Activated naive CD4-positive, alpha-beta T cell treated with anti-CD3 and anti-CD28 coated beads, Interleukin-2, amount 50 U/mL, for 72 hours (primary cell): ENCODE measurements at regions not wholly inside any gene's neighbourhood (a gene's known extent, or its start where the extent isn't known, plus 50 kb on each side); places are given as distances from the start of the nearest gene placed in this dataset.

ENCODE experiments used
- ATAC-seq, 2 donors: fragments of 150-1000 bp; cut with Tn5 transposase; 2 replicates each; pipeline ENCODE4 v1.10.0; 2021; ENCODE audit warnings: mild to moderate bottlenecking in 2 of 2, moderate library complexity in 2 of 2
- DNase-seq, 2 donors: peaks; one replicate each; pipeline ENCODE4 v3.0.0; 2021 to 2022; ENCODE audit warnings: low spot score in 2 of 2
- H3K27ac Mint-ChIP-seq, 2 donors: one replicate each; pipeline ENCODE4 v1.8.0; 2022; ENCODE audit warnings: mild to moderate bottlenecking in 2 of 2, mixed read lengths in 2 of 2
- H3K36me3 Mint-ChIP-seq, 2 donors: one replicate each; pipeline ENCODE4 v1.8.0; 2022; ENCODE audit warnings: mixed read lengths in 2 of 2
- H3K9me3 Mint-ChIP-seq, 2 donors: one replicate each; pipeline ENCODE4 v1.8.0; 2022; ENCODE audit warnings: mixed read lengths in 2 of 2

DNA sequence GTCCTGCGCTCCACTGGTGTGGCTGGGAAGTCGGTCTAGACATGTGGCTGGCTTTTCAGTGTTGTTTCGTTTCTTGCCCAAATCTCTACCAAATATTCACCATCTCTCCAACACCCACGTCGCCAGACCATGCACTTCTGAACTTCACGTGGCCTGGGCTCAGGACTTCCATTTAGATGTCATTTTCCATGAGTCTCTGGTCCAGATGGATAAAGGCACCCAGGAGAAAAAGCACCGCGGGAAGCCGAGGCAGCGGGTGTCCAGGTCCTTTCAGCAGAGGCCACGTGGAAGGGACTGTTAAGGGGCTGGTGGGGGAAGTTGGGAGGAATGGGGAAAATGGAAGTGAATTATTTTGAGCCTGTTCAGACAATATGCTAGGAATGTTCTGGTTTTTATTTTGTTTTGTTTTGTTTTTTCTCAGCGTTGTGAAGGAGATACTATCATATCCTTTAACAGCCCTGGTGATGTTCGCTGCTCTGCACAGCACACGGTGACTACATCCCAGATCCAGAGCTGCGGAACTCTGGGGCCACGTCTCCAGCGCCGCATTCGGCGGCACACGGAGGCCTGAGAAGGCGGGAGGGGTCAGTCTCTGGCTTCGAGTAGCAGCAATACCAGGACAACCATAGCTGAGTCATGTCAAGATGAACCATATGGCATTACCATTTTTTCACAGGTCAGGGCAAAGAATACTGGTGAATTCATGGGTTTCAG lies 230.3 kb downstream of the THBS2 start:
- Mint-ChIP-seq H3K9me3 (no peaks in the 10 kb centered on the region), H3K36me3 (no peaks in the 10 kb centered on the region), H3K27ac (no peak overlapping the region)
- no peak for DNase-seq
- no peak for ATAC-seq

GRCh38 chr6:169022079-169022478 lies 231.6 kb downstream of the THBS2 start:
- peaks cover 0 to 10% of the 10 kb centered on the region in 2 donors for H3K36me3 Mint-ChIP-seq
- no peak for ATAC-seq
- H3K9me3 Mint-ChIP-seq, result peaks cover 0 to 4% of the 10 kb centered on the region in 2 donors
- H3K27ac Mint-ChIP-seq, result no peak overlapping the region
- no peak for DNase-seq

DNA sequence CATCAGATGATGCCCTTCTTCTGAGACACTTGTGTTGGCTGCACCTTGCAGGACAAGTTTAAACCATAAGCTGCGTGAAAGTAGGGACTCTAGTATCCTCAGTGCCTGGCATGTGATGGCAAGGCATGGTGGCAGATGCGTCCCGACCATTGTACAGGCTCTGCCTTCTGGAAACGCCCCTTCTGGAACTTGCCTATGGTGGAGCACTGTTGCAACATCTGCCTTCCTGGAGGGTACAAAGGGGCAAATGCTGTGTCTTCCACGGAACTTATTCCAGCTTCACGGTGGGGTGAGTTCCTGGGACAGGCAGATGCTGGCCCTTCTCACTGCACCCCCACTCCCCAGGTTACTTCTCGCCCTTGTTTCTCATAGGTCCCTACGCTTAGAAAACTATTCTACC lies 232.8 kb downstream of the THBS2 start:
- DNase-seq (no peak), ATAC-seq (no peak)
- peaks cover 0 to 18% of the 10 kb centered on the region in 2 donors for H3K36me3 Mint-ChIP-seq
- H3K27ac Mint-ChIP-seq, result no peak overlapping the region
- H3K9me3 Mint-ChIP-seq, result peaks cover 0 to 14% of the 10 kb centered on the region in 2 donors

GRCh38 chr6:169019727-169020491 lies 233.7 kb downstream of the THBS2 start:
- no peak for DNase-seq
- ATAC-seq, result no peak
- Mint-ChIP-seq H3K36me3 (peaks cover 0 to 23% of the 10 kb centered on the region in 2 donors), H3K9me3 (peaks cover 0 to 14% of the 10 kb centered on the region in 2 donors), H3K27ac (no peak overlapping the region)

DNA sequence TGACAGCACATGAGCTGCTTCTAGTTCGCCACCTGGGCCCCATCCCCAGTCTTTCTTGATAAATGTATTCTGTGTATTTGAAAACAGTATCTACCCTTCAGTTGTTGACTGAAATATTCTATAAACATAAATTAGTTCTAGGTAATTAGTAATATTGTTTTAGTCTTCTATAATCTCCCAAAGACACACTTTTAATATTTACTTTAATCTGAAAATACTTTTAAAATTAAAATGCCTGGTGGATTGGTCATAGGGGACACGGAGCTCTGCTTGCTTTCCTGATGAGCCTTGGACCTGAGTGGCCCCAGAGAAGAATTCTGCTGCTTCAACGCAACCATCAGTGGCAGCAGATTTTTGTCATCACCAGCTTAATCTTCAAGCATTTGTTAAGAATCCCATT lies 234.5 kb downstream of the THBS2 start:
- Mint-ChIP-seq H3K36me3 (peaks cover 0 to 24% of the 10 kb centered on the region in 2 donors), H3K9me3 (peaks cover 0 to 14% of the 10 kb centered on the region in 2 donors), H3K27ac (no peak overlapping the region)
- ATAC-seq (no peak), DNase-seq (no peak)

- Mint-ChIP-seq H3K36me3 (peaks cover 0 to 24% of the 10 kb centered on the region in 2 donors), H3K27ac (no peak overlapping the region), H3K9me3 (peaks cover 0 to 22% of the 10 kb centered on the region in 2 donors)
- ATAC-seq, result no peak
- no peak for DNase-seq
Measured at GRCh38 chr6:169016758-169017157, 236.9 kb downstream of the THBS2 start.

DNA sequence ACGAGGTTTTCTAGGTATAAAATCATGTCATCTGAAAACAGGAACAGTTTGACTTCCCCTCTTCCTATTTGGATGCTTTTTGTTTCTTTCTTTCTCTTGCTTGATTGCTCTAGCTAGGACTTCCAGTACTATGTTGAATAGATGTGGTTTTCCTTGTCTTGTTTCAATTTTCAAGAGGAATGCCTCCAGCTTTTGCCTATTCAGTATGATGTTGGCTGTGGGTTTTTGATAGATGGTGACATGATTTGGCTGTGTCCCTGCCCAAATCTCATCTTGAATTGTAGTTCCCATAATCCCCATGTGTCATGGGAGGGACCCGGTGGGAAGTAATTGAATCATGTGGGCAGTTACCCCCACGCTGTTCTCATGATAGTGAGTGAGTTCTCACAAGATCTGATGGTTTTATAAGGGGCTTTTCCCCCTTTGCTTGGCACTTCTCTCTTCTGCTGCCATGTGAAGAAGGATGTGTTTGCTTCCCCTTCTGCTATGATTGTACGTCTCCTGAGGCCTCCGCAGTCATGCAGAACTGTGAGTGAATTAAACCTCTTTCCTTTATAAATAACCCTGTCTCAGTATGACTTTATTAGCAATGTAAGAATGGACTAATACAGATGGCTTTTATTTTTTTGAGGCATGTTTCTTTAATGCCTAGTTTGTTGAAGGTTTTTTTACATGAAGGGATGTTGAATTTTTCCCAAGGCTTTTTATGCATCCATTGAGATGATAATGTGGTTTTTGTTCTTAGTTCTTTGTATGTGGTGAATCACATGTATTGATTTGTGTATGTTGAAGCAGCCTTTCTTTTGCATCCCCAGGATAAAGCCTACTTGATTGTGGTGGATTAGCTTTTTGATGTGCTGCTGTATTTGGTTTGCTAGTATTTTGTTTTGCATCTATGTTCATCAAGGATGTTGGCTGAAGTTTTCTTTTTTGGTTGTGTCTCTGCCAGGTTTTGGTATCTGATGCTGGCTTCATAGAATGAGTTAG lies 239.1 kb downstream of the THBS2 start:
- Mint-ChIP-seq H3K9me3 (peaks cover 0 to 22% of the 10 kb centered on the region in 2 donors), H3K27ac (no peak overlapping the region), H3K36me3 (peaks cover 0 to 24% of the 10 kb centered on the region in 2 donors)
- DNase-seq (no peak), ATAC-seq (no peak)

- no peaks in the 10 kb centered on the region for H3K36me3 Mint-ChIP-seq
- H3K27ac Mint-ChIP-seq, result no peak overlapping the region
- no peak for DNase-seq
- peaks cover 0 to 8% of the 10 kb centered on the region in 2 donors for H3K9me3 Mint-ChIP-seq
- no peak for ATAC-seq
Measured at GRCh38 chr6:169009628-169010027, 244.0 kb downstream of the THBS2 start.

DNA sequence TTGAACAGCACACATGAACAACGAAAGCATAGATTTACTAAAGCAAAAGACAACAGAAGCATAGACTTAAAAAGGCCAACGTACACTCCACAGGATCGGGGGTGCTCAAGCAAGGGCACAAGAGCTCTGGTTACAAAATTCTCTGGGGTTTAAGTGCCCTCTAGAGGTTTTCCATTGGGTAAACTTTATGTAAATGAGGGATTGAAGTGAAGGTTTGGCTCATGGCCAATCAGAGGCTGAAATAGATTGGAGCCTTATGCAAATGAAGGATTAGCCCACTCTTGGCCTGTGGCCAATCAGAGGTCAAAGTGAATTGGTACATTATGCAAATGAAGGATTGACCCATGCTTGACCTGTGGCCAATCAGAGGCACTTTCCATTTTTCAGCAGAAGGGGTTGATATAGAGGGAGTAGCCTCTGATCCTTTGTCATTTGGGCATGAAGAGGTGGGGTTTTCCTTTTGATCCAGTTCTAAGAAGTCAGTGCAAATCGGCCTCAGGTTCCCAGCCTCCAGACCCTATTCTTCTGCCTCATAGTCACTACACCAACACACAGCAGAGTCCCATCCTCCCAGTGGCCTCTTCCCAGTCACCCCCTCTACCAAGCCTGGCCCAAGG lies 244.9 kb downstream of the THBS2 start:
- H3K27ac Mint-ChIP-seq, result no peak overlapping the region
- DNase-seq (no peak), ATAC-seq (no peak)
- peaks cover 0 to 4% of the 10 kb centered on the region in 2 donors for H3K9me3 Mint-ChIP-seq
- no peaks in the 10 kb centered on the region for H3K36me3 Mint-ChIP-seq

GRCh38 chr6:169005166-169005565 lies 248.5 kb downstream of the THBS2 start:
- DNase-seq (no peak), ATAC-seq (no peak)
- Mint-ChIP-seq H3K9me3 (no peaks in the 10 kb centered on the region), H3K36me3 (no peaks in the 10 kb centered on the region), H3K27ac (no peak overlapping the region)

DNA sequence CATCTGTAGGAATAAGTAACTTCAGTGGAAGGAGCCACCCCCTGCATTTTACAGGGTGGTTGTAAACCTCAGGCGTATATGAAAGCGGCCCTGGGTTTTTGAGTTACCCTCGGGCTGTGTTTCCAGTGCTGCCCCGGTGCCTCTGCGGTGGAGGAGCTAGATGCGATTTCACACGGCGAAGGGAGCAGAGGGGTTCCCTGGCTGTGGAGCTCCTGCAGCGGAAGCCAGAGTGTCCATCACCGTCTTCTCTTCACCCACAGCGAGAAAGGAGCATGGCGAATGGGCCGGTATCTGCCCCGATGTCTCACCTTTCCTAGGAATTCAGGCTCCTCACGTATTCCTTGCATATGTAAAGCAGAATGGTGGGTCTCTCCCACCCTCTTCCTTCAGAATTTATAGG lies 253.6 kb downstream of the THBS2 start:
- Mint-ChIP-seq H3K9me3 (no peaks in the 10 kb centered on the region), H3K27ac (no peak overlapping the region), H3K36me3 (no peaks in the 10 kb centered on the region)
- ATAC-seq, result no peak
- no peak for DNase-seq

DNA sequence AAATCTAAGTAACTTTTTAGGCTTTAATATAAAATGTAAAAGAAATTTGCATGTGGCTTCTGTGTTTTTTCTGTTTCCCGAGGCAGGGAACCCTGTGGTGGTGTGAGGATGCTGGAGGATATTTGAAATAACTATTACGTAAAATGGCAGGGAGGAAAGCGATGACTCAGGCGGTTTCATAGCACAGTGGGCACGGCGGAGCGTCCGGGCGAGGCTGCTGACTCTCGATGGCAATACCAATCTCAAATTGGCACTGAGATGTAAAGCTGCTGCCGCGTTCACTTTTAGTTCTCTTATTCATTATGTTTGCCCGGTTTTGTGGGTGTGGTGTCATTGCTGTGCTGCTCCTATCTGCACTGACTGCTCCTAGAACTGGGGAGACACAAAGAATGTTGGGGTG lies 254.3 kb downstream of the THBS2 start:
- DNase-seq, result no peak
- H3K36me3 Mint-ChIP-seq, result no peaks in the 10 kb centered on the region
- no peak overlapping the region for H3K27ac Mint-ChIP-seq
- no peak for ATAC-seq
- H3K9me3 Mint-ChIP-seq, result no peaks in the 10 kb centered on the region

GRCh38 chr6:168996356-168996625 lies 257.4 kb downstream of the THBS2 start:
- DNase-seq, result no peak

GRCh38 chr6:168995526-168996355 lies 257.9 kb downstream of the THBS2 start:
- Mint-ChIP-seq H3K9me3 (no peaks in the 10 kb centered on the region), H3K27ac (no peak overlapping the region), H3K36me3 (no peaks in the 10 kb centered on the region)
- ATAC-seq, result no peak
- DNase-seq, result no peak

More at GRCh38 chr6:168996356-168996625, 257.4 kb downstream of the THBS2 start:
- Mint-ChIP-seq H3K27ac (no peak overlapping the region), H3K9me3 (no peaks in the 10 kb centered on the region), H3K36me3 (no peaks in the 10 kb centered on the region)
- no peak for ATAC-seq

- ATAC-seq, result no peak
Measured at GRCh38 chr6:168994956-168995355, 258.7 kb downstream of the THBS2 start.

More at GRCh38 chr6:168994956-168995355, 258.7 kb downstream of the THBS2 start:
- Mint-ChIP-seq H3K9me3 (no peaks in the 10 kb centered on the region), H3K36me3 (no peaks in the 10 kb centered on the region), H3K27ac (no peak overlapping the region)
- no peak for DNase-seq
